H1 (cell line): ENCODE measurements at regions not wholly inside any gene's neighbourhood (a gene's known extent, or its start where the extent isn't known, plus 50 kb on each side); places are given as distances from the start of the nearest gene placed in this dataset.
"Not testable (repeated sequence)": the region's sequence is repeated elsewhere in the genome, so short reads cannot be mapped to it uniquely, and the experiment has no call there.

Source experiments
- CTCF ChIA-PET: fragments of 300-600 bp; sonication (Branson Sonifier 250); formaldehyde crosslinking; loops from one replicate; lab custom pipeline; 2021; ENCODE audit not compliant: partially characterized antibody; lab: Charles Lee
- POLR2A ChIA-PET: fragments of 300-600 bp; sonication (Branson Sonifier 250); formaldehyde crosslinking; loops from one replicate; lab custom pipeline; 2021; ENCODE audit warnings: inconsistent platforms; ENCODE audit not compliant: partially characterized antibody; lab: Charles Lee
- DNase-seq, 2 experiments: peaks; one replicate each; pipeline versions ENCODE4 v3.0.0 to v3.0.0-alpha.2; 2010 to 2022; ENCODE audit warnings: low spot score in 2 of 2, low read depth in 1 of 2, mixed read lengths in 1 of 2
- FAIRE-seq: peaks from 2 replicates; lab custom pipeline; 2011; peaks lifted over from hg19 to GRCh38; lab: Jason Lieb, UNC
- H2AFZ ChIP-seq: 2 replicates; pipeline ENCODE4 v1.8.1; 2012; ENCODE audit warnings: low read length, inconsistent platforms
- H2AK5ac ChIP-seq: 2 replicates; pipeline ENCODE4 v1.6.1; 2013; ENCODE audit warnings: low read depth, low read length
- H2BK120ac ChIP-seq: replicated peaks from 2 replicates; pipeline ENCODE3; 2013; ENCODE audit warnings: low read depth, low read length, inconsistent platforms
- H2BK12ac ChIP-seq: 2 replicates; pipeline ENCODE4 v1.6.1; 2013; ENCODE audit warnings: low read depth, low read length
- H2BK15ac ChIP-seq: 2 replicates; pipeline ENCODE4 v1.6.1; 2013; ENCODE audit warnings: low read length
- H2BK20ac ChIP-seq: 2 replicates; pipeline ENCODE4 v1.6.1; 2013; ENCODE audit warnings: low read length
- H2BK5ac ChIP-seq: 2 replicates; pipeline ENCODE4 v1.6.1; 2013; ENCODE audit warnings: low read depth, low read length
- H3K14ac ChIP-seq: 2 replicates; pipeline ENCODE4 v1.6.1; 2013; ENCODE audit warnings: inconsistent platforms; ENCODE audit not compliant: insufficient read length
- H3K18ac ChIP-seq: 2 replicates; pipeline ENCODE4 v1.6.1; 2013; ENCODE audit warnings: low read length; ENCODE audit errors: extremely low read depth
- H3K23ac ChIP-seq: 2 replicates; pipeline ENCODE4 v1.6.1; 2013; ENCODE audit warnings: inconsistent platforms; ENCODE audit not compliant: insufficient read length
- H3K23me2 ChIP-seq: 2 replicates; pipeline ENCODE4 v1.6.1; 2013; ENCODE audit warnings: low read depth, low read length
- H3K27ac ChIP-seq: 2 replicates; pipeline ENCODE4 v1.6.1; 2011; ENCODE audit warnings: low read depth, low read length, inconsistent platforms
- H3K27me3 ChIP-seq, 4 experiments: replicated peaks in 1 of 4; 1 replicate in 1 of 4; 2 replicates in 3 of 4; pipeline versions ENCODE4 v1.6.1 to v1.8.1; 2011 to 2013; ENCODE audit warnings: low read length in 3 of 4, mild to moderate bottlenecking in 3 of 4, inconsistent platforms in 2 of 4, mixed read lengths in 2 of 4, moderate library complexity in 1 of 4; ENCODE audit not compliant: control insufficient read depth in 3 of 4, insufficient read depth in 3 of 4; ENCODE audit errors: extremely low read depth in 1 of 4
- H3K36me3 ChIP-seq, 4 experiments: 2 replicates each; pipeline versions ENCODE4 v1.6.1 to v1.8.1; 2011 to 2013; ENCODE audit warnings: mild to moderate bottlenecking in 4 of 4, low read length in 3 of 4, moderate library complexity in 2 of 4, control low read depth in 1 of 4, inconsistent platforms in 1 of 4; ENCODE audit not compliant: insufficient read depth in 4 of 4, control insufficient read depth in 2 of 4
- H3K4ac ChIP-seq: replicated peaks from 2 replicates; pipeline ENCODE3; 2013; ENCODE audit warnings: low read length, low read depth, mixed read lengths, inconsistent platforms; ENCODE audit not compliant: insufficient read length
- H3K4me1 ChIP-seq, 4 experiments: replicated peaks in 1 of 4; 1 replicate in 1 of 4; 2 replicates in 3 of 4; pipeline versions ENCODE4 v1.6.1 to v1.8.1; 2011 to 2013; ENCODE audit warnings: low read length in 3 of 4, inconsistent platforms in 2 of 4, mixed read lengths in 1 of 4; ENCODE audit not compliant: insufficient read depth in 4 of 4, control insufficient read depth in 3 of 4
- H3K4me2 ChIP-seq, 2 experiments: 2 replicates each; pipeline versions ENCODE4 v1.6.1 to v1.8.1; 2011 to 2013; ENCODE audit warnings: low read depth in 2 of 2, low read length in 2 of 2, control low read depth in 1 of 2, inconsistent platforms in 1 of 2, mild to moderate bottlenecking in 1 of 2; ENCODE audit not compliant: insufficient read depth in 1 of 2
- H3K4me3 ChIP-seq, 4 experiments: fragments of 200-600, 300-600 bp in 1 of 4; sonication (generic), shearing (Covaris generic), sonication (Bioruptor Twin) in 1 of 4; 2 replicates each; pipeline versions ENCODE4 v1.5.1 to v1.8.1; 2011 to 2016; ENCODE audit warnings: low read length in 4 of 4, low read depth in 3 of 4, control low read depth in 2 of 4, inconsistent platforms in 2 of 4, mild to moderate bottlenecking in 2 of 4, mixed read lengths in 1 of 4, moderate library complexity in 1 of 4; ENCODE audit not compliant: insufficient read depth in 2 of 4; ENCODE audit errors: extremely low read depth in 1 of 4
- H3K56ac ChIP-seq: replicated peaks from 2 replicates; pipeline ENCODE3; 2013; ENCODE audit warnings: low read depth, mild to moderate bottlenecking, mixed read lengths, low read length, inconsistent platforms; ENCODE audit not compliant: insufficient read length
- H3K79me1 ChIP-seq: 2 replicates; pipeline ENCODE4 v1.6.1; 2013; ENCODE audit warnings: low read depth, low read length, control low read depth
- H3K79me2 ChIP-seq, 2 experiments: 2 replicates each; pipeline versions ENCODE4 v1.6.1 to v1.8.1; 2012 to 2013; ENCODE audit warnings: low read length in 2 of 2, mild to moderate bottlenecking in 2 of 2, inconsistent platforms in 1 of 2; ENCODE audit not compliant: insufficient read depth in 2 of 2, control insufficient read depth in 1 of 2
- H3K9ac ChIP-seq, 4 experiments: replicated peaks in 1 of 4; 1 replicate in 1 of 4; 2 replicates in 3 of 4; pipeline versions ENCODE4 v1.6.1 to v1.8.1; 2011 to 2013; ENCODE audit warnings: low read depth in 3 of 4, low read length in 3 of 4, control low read depth in 2 of 4, mild to moderate bottlenecking in 2 of 4, moderate library complexity in 2 of 4, inconsistent platforms in 1 of 4; ENCODE audit errors: extremely low read depth in 1 of 4
- H3K9me3 ChIP-seq, 2 experiments: 2 replicates each; pipeline versions ENCODE4 v1.6.1 to v1.8.1; 2012 to 2013; ENCODE audit warnings: mild to moderate bottlenecking in 2 of 2, moderate library complexity in 2 of 2, control low read depth in 1 of 2, inconsistent platforms in 1 of 2, low read depth in 1 of 2, low read length in 1 of 2, mixed read lengths in 1 of 2; ENCODE audit not compliant: insufficient read depth in 2 of 2
- H4K20me1 ChIP-seq, 2 experiments: replicated peaks in 1 of 2; 2 replicates each; pipeline versions ENCODE3 to v1.8.1; 2011 to 2013; ENCODE audit warnings: inconsistent platforms in 2 of 2, low read length in 2 of 2, mild to moderate bottlenecking in 1 of 2; ENCODE audit not compliant: insufficient read depth in 2 of 2, control insufficient read depth in 1 of 2
- H4K5ac ChIP-seq: 2 replicates; pipeline ENCODE4 v1.6.1; 2013; ENCODE audit warnings: low read length, low read depth, mixed read lengths, inconsistent platforms; ENCODE audit not compliant: insufficient read length
- H4K8ac ChIP-seq: 2 replicates; pipeline ENCODE4 v1.8.0; 2013; ENCODE audit warnings: mild to moderate bottlenecking, moderate library complexity, low read length, inconsistent platforms; ENCODE audit not compliant: insufficient read depth; ENCODE audit errors: extremely low read depth
- H4K91ac ChIP-seq: replicated peaks from 2 replicates; pipeline ENCODE3; 2013; ENCODE audit warnings: low read length, mixed read lengths, inconsistent platforms; ENCODE audit not compliant: insufficient read length
- CHD2 ChIP-seq: IDR thresholded peaks from 2 replicates; pipeline ENCODE4 v1.6.1; 2012; ENCODE audit warnings: low read length, improper control_type of control experiment
- HDAC2 ChIP-seq, 2 experiments: fragments of 300-600 bp in 1 of 2; sonication (generic) in 1 of 2; IDR thresholded peaks; 2 replicates each; pipeline ENCODE4 v1.6.1; 2011 to 2012; ENCODE audit warnings: low read depth in 2 of 2, low read length in 2 of 2, mild to moderate bottlenecking in 2 of 2, moderate library complexity in 2 of 2, borderline replicate concordance in 1 of 2, inconsistent platforms in 1 of 2
- HDAC6 ChIP-seq: IDR thresholded peaks from one replicate; pipeline ENCODE4 v1.7.1; 2012; ENCODE audit warnings: low read depth, mild to moderate bottlenecking, inconsistent platforms, low read length, moderate library complexity
- KDM1A ChIP-seq: fragments of 200-600, 300-600 bp; sonication (generic); IDR thresholded peaks from 2 replicates; pipeline ENCODE4 v1.7.1; 2016; ENCODE audit warnings: mild to moderate bottlenecking, low read length, borderline replicate concordance
- RXRA ChIP-seq: IDR thresholded peaks from 2 replicates; pipeline ENCODE4 v1.6.1; 2011; ENCODE audit warnings: low read depth, mild to moderate bottlenecking, low read length, moderate library complexity; ENCODE audit not compliant: insufficient read depth
- SAP30 ChIP-seq: fragments of 300-600 bp; sonication (generic); IDR thresholded peaks from 2 replicates; pipeline ENCODE4 v1.7.1; 2012; ENCODE audit warnings: low read length, moderate library complexity, mild to moderate bottlenecking, inconsistent platforms; ENCODE audit not compliant: insufficient read depth, insufficient replicate concordance
- USF2 ChIP-seq: IDR thresholded peaks from 2 replicates; pipeline ENCODE4 v1.6.1; 2011; ENCODE audit warnings: low read length, improper control_type of control experiment
- WGBS, 2 experiments: shearing (Covaris generic) in 1 of 2; methylation state at CpG; one replicate each; pipeline versions ENCODE4 v1.1.6 to v1.1.7; 2013 to 2015; ENCODE audit warnings: low lambda C conversion rate in 2 of 2, mixed read lengths in 2 of 2, inconsistent platforms in 1 of 2, low coverage in 1 of 2, missing lambda C conversion rate in 1 of 2; ENCODE audit not compliant: insufficient replicate concordance in 2 of 2, insufficient coverage in 1 of 2, insufficient read length in 1 of 2; ENCODE audit errors: extremely low coverage in 1 of 2, missing lambda C conversion rate in 1 of 2; 5-methylcytosine and 5-hydroxymethylcytosine counted together

- TF ChIP-seq HDAC2 (IDR thresholded peaks at IDR 0.05; ENCODE audit: borderline replicate concordance in 1 of 2, low read depth in 2 of 2, low read length in 2 of 2) (no peak), USF2 (no peak), HDAC6 (no peak), CHD2 (no peak), SAP30 (no peak), RXRA (no peak), KDM1A (no peak)
These were observed 625.4 kb upstream of the LRFN5 start (continued) for GRCh38 chr14:40981247-40981646.

GRCh38 chr14:40960257-40960656 is 646.4 kb upstream of the LRFN5 start:
- H4K8ac ChIP-seq, H3K18ac ChIP-seq, H3K14ac ChIP-seq, H2BK5ac ChIP-seq, H3K23me2 ChIP-seq, H4K91ac ChIP-seq, DNase-seq, H3K4ac ChIP-seq, H4K5ac ChIP-seq, H3K9ac ChIP-seq, H2BK15ac ChIP-seq, H3K79me1 ChIP-seq, POLR2A ChIA-PET, H2AFZ ChIP-seq, H3K23ac ChIP-seq, H3K56ac ChIP-seq, H3K4me1 ChIP-seq, H3K27ac ChIP-seq, H2BK20ac ChIP-seq, H3K4me3 ChIP-seq, H3K4me2 ChIP-seq, CTCF ChIA-PET, FAIRE-seq, H2BK12ac ChIP-seq, H4K20me1 ChIP-seq, H2AK5ac ChIP-seq, H2BK120ac ChIP-seq, H3K27me3 ChIP-seq: not testable (repeated sequence)
- 96% methylated on average over 2 of the region's 2 CpGs; no CpG with 5 or more reads in 1 of the 2 experiments for WGBS, 2 experiments
- H3K36me3 ChIP-seq, result peaks cover 2 to 35% (median 13%) of the 10 kb centered on the region in 4 experiments; a peak in 5 of 8 replicates
- peaks cover 9 to 50% of the 10 kb centered on the region in 2 experiments; a peak in 3 of 4 replicates for H3K79me2 ChIP-seq
- peaks cover 17 to 23% of the 10 kb centered on the region in 2 experiments for H3K9me3 ChIP-seq
